ENCODE measurements at regions not wholly inside any gene's neighbourhood (a gene's known extent, or its start where the extent isn't known, plus 50 kb on each side); places are given as distances from the start of the nearest gene placed in this dataset.

DNA sequence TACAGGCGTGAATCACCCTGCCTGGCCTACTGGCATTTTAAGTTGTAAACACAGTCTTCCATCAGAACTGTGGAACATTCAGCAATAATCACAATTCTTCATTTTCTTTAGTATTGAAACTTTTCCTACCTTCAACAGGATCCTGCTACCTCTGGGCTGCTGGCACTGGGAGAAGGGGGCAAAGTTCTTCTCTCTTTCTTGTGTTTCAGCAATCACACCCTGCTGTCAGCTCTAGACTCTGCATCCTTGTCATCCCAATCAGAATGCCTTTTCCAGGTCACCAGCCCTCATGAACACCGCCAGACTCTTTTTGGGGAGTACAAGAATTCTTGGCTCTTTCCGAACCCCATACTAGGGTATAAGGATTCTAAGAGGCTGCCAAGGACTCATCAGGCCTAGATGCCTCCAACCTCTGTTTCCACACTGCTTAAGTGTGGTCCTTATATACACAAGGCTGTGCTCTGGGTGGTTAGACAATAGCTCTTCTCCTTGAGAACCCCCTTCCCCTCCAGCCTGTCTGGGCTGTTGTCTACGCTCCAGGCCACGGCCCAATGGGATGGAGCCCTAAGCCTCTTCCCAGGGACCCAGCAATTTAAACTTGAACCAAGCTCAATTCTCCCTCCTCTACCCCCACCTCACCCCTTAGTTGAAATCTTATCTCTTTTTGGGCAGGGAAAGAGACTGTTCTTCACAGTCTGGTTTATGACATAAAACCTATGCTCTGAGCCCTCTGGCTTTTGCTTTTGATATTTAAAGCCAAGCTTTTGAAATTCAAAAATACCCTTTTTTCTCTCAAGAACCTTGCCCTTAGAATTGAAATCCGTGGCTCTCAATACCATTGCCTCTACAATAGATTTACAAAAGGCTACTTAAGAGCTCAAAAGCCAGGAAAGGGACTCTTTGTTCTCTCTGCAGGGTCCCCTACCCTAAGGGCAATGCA, 327.4 kb downstream of the BUD13 start:
- no peak for DNase-seq (ENCODE audit: low spot score)

DNA sequence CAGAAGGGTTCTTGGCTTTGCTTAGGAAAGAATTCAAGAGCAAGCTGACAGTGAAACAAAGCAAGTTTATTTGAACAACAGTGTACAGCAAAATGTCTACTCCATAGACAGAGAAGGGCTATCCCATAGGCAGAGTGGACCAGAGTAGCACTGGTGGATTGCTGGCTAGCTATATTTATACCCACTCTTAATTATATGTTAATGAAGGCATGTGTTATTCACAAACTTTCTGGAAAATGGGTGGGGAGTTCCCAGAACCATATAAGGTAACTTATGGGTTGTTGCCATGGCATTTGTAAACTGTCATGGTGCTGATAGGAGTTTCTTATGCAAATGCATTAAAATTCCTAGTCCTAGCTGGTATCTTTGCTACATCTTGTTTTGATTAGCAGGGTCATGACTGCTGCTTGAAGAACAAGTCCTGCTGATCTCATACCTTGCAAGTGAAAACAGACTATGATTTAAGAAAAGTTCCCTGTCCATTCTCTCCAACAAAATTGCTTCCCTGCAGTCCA, 330.5 kb downstream of the BUD13 start:
- DNase-seq (ENCODE audit: low spot score): no peak

DNA sequence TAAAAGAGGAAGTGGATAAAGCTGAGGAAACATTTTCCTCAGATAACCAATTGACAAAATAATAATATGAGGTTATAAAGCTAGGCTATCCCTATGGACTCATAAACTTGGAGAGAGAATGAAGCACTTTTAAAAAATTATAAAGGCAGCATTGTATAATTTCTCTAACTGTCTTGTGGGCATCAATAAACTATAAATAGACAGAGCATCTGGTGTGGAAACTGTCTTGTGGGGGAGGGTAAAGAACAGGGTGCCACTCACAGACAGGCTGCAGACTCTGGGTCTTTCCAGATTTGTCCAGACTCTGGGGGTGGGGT, 333.5 kb downstream of the BUD13 start:
- DNase-seq (ENCODE audit: low spot score): no peak

DNA sequence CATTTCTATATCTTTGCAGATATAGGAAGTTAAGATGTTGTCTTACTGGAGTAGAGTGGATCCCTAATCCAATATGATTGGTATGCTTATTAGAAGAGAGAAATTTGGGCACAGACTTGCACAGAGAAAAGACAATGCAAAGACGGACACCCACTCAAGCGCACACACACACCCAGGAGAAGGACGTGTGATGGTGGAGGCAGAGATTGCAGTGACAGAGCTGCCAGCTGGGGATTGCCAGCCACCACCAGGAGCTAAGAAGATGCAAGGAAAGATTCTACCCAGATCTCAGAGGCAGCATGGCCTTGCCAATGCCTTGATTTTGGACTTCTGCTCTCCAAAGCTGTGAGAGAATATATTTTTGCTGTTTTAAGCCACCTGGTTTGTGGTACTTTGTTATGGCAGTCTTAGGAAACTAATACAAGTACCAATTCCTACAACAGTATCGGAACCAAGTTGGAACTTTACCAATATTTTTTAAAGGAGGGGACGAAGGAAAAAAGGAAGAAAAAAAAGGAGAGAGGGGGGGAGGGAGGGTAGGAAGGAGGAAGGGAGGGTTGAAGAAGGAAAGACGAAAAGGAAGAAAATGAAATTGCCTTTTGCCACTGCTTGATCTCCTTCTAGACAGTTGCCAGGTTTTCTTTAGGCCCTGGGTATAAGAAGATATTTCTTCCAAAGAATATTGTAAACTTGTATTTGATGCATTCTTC, 334.0 kb downstream of the BUD13 start:
- DNase-seq (ENCODE audit: low spot score): no peak

DNA sequence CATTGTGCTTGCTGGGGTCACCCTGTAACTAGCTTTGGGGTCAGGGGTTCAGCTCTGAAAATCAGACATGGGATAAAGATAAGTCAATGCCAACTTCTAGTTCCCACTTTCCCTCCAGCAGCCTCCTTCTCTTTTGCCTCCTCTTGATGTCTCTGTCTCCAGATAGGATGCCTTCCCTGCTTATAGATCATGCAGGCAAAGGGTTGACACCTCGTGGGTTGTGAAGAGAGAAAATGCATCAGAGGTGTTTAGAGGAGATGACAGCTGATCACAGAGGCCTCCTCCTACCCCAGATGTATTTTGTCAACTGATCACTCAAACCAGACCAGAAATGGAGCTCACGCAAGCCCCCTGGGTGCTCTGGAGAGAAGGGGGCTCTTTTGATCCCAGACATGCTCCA, 337.8 kb downstream of the BUD13 start:
- DNase-seq (ENCODE audit: low spot score): no peak

DNA sequence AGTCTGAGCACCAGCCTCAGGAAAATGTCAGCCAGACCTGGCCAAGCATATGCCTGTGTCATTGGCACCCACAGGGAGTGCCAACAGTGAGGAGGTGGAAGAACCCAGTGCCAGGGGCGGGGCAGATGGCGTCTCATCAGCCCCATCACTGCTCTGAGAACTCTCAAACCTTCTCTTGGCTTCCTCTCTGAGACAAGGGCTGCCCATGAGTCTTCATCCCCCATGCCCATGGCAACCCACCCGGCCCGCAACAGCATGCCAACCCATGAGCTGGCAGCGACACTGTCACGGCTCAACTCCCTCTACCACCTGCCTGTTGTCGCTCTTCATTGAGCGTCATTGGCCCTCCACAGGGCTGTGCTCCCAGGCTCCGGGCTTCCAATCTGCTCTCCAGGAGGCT, 340.5 kb downstream of the BUD13 start:
- DNase-seq (ENCODE audit: low spot score): no peak

DNA sequence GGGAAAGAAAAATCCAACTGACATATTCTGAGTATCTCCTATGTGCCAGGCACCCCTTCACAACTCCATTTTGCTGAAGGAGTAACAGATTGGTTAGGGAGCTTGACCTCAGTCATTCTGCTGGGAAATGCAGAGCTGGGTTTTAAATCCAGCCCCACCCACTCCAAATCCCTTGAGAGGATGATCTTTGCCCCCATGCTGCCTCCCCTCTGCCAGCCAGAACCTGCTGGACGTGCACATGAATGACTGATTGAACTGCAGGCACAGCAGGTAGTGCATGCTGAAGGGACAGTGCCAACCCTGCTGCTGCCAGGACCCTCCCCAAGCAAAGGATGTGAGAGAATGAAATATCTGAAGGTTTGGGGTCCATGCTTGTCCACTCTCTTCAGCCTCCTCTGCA, 340.9 kb downstream of the BUD13 start:
- no peak for DNase-seq (ENCODE audit: low spot score)

DNA sequence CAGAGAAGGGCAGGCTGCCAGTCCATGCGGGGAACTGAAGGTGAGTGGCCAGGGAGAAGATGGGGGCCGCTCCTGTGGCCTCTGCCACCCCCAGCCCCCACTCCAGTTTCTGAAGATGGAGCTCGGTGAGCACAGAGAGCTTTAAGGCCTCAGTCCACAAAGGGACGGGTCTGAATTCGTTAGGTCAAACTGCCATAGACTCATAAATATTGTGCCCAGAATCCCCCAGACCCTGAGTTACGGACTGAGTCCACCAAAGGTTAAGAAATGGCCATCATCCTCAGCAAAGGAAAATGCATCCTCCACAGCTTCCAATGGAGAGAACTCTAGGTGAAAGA, 344.2 kb downstream of the BUD13 start:
- no peak for DNase-seq (ENCODE audit: low spot score)

DNA sequence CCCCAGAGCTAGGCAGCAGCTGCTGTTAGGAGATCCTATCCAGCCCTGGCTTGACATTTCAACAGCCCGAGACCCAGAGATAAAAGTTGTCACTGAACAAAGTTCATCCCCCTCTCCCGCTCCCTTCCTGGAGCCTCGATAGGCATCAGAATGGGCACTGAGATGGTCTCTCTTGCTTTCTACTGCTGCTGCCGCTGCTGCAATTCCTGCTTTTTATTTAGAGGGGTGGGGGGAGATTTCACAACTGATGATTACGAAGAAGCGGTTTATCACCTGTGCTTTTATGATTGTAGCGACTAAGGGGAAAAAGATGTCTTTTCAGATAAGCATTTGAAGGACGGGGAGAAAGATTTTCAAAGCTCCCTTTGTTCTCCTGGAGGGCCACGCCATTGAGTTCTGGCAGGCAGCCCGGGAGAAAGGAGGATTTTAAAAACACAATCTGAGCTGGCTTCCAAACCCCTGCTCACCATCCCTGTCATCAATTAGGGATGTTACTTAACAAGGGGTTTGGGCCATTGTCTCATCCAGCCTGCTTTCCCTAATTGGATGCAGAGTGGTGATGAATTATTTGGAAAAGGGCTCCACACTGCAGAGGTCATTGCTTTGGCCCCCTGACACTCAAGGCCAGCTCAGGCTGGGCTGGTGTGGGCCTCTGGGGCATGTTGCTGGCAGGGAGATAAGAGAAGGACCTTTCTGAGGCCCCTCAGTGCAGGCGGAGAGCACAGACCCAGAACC, 344.7 kb downstream of the BUD13 start:
- DNase-seq (ENCODE audit: low spot score): no peak

DNA sequence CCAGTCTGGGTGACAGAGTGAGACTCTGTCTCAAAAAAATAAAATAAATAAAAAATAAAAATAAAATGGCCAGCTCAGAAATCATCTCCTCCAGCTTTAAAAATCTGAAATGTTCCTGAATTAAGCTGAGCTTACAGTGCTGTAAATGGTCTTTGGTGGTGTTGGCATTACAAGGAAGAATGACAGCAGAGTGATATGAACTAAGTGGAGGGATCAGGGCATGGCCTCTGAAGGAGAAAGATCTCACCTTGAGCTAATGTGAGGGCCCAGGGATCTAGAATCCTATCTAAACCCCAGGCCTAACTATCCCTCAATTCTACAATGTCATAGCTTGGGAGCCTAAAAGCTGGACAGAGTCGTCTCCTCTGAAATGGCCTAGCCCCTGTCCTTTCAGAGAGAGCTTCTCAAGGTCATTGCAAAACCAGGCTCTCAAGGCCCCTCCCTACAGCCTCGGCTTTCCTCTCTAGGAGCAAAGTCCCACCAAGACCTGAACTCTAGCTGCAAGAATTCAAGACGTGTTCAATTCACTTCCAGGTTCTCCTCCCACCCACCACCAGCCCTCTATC, 345.4 kb downstream of the BUD13 start:
- DNase-seq (ENCODE audit: low spot score): no peak

DNA sequence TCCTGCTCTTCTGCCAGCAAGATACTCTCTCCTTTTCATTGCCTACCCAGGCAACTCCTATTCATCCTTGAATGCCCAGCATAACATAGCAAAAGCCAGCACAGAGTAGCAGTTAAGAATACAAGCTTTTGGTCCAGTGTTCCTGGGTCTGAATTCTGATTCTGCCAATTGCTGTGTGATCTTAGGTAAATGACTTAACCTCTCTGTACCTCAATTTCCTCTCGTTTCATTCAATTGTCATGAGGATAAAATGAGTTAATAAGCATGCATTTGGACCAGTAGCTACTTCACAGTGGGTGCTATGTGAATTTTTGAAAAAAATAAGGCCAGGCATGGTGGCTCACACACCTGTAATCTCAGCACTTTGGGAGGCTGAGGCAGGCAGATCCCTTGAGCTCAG, 346.0 kb downstream of the BUD13 start:
- DNase-seq (ENCODE audit: low spot score): no peak

DNA sequence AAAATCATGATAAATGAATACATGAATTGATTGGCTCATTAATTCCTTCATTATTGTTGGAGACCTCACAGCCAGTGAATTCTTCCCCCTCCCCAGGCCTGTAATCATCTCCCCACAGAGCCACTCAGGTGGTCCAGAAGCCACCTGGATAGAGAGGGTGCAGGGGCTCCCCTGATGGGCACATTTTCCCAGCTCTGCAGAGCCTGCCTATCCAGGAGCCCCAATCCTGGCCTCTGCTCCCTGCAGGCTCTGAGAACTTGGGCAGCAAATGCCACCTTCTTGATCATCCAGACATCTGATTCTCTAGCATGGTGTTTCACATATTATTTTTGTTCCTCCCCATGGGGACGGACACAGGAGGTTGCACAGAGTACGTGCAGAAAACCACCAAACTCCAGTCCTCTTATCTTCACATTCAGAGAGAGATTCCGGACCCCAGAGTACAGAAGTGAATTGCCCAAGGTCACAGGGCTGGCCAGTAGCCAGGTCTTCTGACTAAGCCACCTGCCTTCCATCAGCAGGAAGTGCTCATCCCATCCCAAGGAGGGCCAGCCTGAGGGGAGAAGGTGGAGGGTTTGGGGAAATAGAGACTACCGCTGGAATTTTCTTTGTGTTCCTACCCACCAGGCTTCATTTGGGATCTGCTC, 348.0 kb downstream of the BUD13 start:
- DNase-seq (ENCODE audit: low spot score): no peak

DNA sequence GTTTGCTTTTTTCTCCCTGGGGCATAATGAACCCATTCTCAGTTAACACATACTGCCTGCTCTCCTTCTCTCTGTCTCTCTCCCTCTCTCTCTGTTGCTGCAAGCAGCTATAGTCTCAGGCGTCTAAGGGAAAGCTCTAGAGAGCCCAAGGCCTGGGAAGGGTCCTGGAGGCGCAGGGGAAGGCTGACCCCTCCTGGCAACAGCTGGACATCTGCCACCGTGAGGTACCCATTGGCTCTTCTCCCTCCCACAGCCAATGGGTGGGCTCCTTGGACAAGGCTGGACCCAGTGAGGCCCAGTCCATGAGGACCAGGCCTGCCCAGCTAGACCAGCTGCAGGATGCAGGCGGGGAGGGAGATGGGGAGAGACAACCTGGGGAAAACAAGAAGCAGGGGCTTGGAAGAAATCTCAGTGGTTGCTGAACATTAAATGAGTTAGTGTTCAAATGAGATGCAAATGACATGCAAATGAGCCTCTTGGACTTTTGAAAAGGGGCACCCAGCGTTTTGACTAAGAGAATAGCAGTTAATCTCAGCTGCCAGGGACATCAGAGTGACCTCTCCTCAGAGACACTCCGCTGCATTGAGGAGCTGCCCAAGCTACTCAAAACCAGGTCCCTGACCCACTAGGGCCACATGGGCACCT, 349.7 kb downstream of the BUD13 start:
- DNase-seq (ENCODE audit: low spot score): no peak

DNA sequence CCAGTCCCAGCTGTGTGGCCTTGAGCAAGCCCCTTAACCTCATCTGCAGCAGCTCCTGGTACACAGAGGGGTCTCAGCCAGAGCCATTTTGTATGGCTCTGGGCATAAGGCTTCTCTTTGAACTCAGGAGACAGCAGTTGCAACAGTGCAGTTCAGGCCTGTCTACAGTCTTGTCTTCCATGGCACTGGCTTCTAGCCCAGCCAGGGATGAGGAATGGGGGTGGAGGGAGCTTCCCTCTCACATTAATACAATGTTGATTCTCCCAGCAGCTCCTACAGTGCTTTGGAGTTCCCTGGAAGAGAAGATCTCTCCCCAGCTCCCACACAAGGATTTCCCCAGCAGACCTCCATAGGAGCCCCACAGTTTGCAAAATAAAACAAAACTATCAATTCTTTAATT, 350.2 kb downstream of the BUD13 start:
- no peak for DNase-seq (ENCODE audit: low spot score)

DNA sequence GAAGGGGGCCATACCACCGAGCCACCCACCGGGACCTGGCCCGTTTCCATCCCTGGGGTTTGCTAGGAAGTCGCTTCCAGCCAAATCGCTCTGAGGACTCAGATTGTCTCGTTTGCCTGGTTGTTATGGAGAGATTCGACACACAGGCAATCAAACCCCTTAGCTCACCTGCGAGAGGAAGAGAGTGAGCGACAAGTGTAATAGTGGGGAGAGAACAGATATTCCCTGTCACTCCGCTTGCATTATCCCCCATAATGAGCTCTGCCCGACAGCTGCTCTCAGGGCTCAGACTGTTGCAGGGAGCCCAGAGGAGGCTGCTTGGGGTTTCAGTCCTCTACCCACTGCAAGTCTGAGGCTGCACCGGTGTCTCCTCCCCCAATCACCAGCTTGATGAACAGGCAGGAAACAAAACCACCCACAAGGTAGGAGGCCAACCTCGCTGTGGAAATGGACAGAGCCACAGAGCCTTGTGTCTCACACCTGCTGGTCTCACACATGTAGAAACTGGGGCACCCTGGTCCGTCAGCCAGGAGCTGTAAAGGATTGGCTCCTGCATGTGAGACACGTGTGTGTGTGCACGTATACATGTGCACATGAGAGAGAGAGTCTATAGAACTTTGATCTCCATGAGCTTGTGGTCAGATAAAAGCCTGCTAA, 351.1 kb downstream of the BUD13 start:
- DNase-seq (ENCODE audit: low spot score): no peak

DNA sequence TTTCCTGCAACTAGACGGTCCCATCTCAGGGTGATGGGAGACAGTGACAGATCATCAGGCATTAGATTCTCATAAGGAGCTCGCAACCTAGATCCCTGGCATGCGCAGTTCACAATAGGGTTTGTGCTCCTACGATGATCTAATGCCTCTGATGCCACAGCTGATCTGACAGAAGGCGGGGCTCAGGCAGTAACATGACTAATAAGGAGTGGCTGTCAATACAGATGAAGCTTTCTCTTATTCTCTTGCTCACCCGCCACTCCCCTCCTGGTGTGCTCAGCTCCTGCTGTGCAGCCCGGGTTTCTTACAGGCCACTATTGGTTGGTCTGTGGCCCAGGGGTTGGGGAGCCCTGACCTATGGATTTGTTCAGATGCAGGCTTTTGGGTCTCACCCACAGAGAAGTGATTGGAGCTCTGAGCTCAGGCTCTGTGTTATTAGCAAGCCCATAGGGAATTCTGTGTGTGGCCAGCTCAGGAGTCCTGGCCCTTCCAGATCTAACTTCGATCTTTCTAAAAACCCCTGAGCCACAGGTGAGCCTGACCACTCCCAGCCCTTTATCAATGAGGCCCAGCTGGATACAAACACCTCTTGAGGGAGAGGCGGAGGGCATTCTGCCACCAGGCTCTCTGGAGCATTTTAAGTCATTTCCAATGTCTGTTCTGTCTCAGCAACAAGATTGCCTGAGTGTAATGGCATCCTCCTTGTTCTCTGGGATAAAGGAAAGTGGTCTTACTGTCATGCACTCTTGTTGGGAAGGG, 351.8 kb downstream of the BUD13 start:
- no peak for DNase-seq (ENCODE audit: low spot score)

DNA sequence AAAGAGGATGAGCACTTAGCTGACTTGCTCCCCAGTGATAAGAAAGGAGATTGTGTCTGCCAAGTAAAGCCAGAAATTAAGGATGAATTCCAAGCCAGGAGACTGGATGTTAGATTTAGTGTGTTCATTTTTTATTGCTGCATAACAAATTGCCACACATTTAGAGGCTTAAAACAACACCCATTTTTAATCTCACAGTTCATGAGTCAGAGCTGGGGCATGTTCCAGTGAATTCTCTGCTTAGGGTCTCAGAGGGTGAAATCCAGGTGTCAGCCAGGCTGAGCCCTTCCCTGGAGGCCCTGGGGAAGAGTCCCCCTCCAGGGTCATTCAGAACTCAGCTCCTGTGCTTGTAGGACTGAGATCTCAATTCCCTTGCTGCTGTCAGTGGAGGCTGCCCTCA, 352.8 kb downstream of the BUD13 start:
- DNase-seq (ENCODE audit: low spot score): no peak

DNA sequence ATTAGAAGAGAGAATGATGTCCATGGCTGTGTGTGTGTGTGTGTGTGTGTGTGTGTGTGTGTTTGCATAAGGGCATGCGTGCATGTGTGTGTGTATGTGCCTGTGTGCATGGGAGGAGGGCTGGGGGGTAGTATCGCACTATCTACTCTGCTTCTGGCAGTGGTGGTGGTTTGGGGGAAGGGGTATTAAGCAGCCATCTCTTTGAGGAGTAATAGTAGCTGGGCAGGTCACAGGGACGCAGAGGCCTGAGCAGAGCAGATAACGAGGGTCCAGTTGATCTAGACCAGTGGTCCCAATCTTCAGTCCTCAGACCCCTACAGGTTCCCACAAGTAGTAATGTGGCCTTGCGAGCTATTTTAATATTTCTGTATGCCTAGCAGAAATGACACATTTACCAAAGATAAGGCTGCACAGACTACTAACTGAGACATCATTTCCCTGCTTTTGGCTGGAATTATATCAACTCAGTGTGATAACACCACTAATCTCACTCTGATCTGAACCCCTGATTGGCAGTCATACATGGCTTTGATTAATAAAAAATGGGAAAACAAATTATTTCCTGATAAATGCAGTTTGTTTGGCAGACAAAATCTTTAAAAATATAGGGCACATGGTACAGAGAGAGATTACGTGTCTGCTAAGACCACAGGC, 354.3 kb downstream of the BUD13 start:
- DNase-seq (ENCODE audit: low spot score): no peak

DNA sequence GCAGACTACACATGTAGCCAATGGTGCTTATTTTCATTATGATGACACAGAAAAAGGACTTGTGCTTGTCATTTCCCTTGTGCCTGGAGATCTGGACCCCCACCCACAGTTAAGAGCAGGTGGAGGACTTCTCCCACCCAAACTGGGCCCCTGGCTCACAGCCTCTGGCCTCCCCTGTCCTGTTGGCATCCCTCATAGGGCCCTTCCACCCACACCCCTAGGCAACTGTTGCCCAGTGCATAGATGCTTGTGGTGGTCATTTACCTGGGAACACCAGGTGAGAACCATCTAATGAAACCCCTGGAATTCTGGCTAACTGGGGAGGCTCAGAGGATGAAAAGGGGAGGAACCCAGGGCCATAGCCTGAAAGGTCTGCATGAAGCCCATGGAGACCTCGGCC, 355.9 kb downstream of the BUD13 start:
- no peak for DNase-seq (ENCODE audit: low spot score)
